Stimulated activated CD4-positive, alpha-beta T cell treated with anti-CD3 and anti-CD28 coated beads, Interleukin-2, amount 100 ng/mL, for 24 hours (primary cell): ENCODE measurements at regions not wholly inside any gene's neighbourhood (a gene's known extent, or its start where the extent isn't known, plus 50 kb on each side); places are given as distances from the start of the nearest gene placed in this dataset.

ENCODE experiments used
- DNase-seq, 2 donors: peaks; one replicate each; pipeline ENCODE4 v3.0.0-alpha.2; 2020

GRCh38 chr12:85352016-85352415 is 72.0 kb downstream of the ALX1 start:
- DNase-seq: no peak

- no peak for DNase-seq
Observed at GRCh38 chr12:85356596-85357385, 76.8 kb downstream of the ALX1 start.

GRCh38 chr12:85357609-85358008 is 77.6 kb downstream of the ALX1 start:
- no peak for DNase-seq

GRCh38 chr12:85358715-85359114 is 78.7 kb downstream of the ALX1 start:
- no peak for DNase-seq

- DNase-seq: no peak
Observed at GRCh38 chr12:85363382-85364190, 83.6 kb downstream of the ALX1 start.

GRCh38 chr12:85367936-85368335 is 87.9 kb downstream of the ALX1 start:
- no peak for DNase-seq

GRCh38 chr12:85369365-85370154 is 89.5 kb downstream of the ALX1 start:
- no peak for DNase-seq

GRCh38 chr12:85373045-85373444 is 93.0 kb downstream of the ALX1 start:
- no peak for DNase-seq

GRCh38 chr12:85374981-85375380 is 95.0 kb downstream of the ALX1 start:
- no peak for DNase-seq

- no peak for DNase-seq
Observed at GRCh38 chr12:85385406-85385805, 105.4 kb downstream of the ALX1 start.

- no peak for DNase-seq
Observed at GRCh38 chr12:85390266-85390665, 110.2 kb downstream of the ALX1 start.

- no peak for DNase-seq
Observed at GRCh38 chr12:85392508-85392907, 112.5 kb downstream of the ALX1 start.

GRCh38 chr12:85393606-85394005 is 113.6 kb downstream of the ALX1 start:
- no peak for DNase-seq

GRCh38 chr12:85394065-85394464 is 114.0 kb downstream of the ALX1 start:
- no peak for DNase-seq

GRCh38 chr12:85394809-85395208 is 114.8 kb downstream of the ALX1 start:
- DNase-seq: no peak

GRCh38 chr12:85405262-85405661 is 125.2 kb downstream of the ALX1 start:
- DNase-seq: no peak

GRCh38 chr12:85405781-85406522 is 125.9 kb downstream of the ALX1 start:
- no peak for DNase-seq

GRCh38 chr12:85413266-85413665 is 133.2 kb downstream of the ALX1 start:
- DNase-seq: no peak

GRCh38 chr12:85422762-85423161 is 142.7 kb downstream of the ALX1 start:
- DNase-seq: no peak

- no peak for DNase-seq
Observed at GRCh38 chr12:85423947-85424346, 143.9 kb downstream of the ALX1 start.

- peak in 1 of 2 donors; percentile 13 for DNase-seq
Observed at GRCh38 chr12:85424581-85425348, 144.7 kb downstream of the ALX1 start.

GRCh38 chr12:85425349-85425612 is 145.3 kb downstream of the ALX1 start:
- no peak for DNase-seq
